ENCODE measurements at regions not wholly inside any gene's neighbourhood (a gene's known extent, or its start where the extent isn't known, plus 50 kb on each side); places are given as distances from the start of the nearest gene placed in this dataset.

GRCh38 chr6:80939898-80940297 lies 812.6 kb downstream of the TENT5A start:
- H3K9me3 ChIP-seq, result no peaks in the 10 kb centered on the region
- H3K36me3 ChIP-seq, result no peaks in the 10 kb centered on the region
- H3K27ac ChIP-seq, result no peak overlapping the region
- no peaks in the 10 kb centered on the region for H3K4me1 ChIP-seq (ENCODE audit: control insufficient read depth in 1 of 2, insufficient read depth in 1 of 2, low read depth in 1 of 2, low read length in 1 of 2)
- H3K27me3 ChIP-seq, result no peaks in the 10 kb centered on the region
- H3K4me3 ChIP-seq (ENCODE audit: low read depth in 1 of 2, low read length in 1 of 2), result no peak overlapping the region
- no peak for TF ChIP-seq CTCF (IDR thresholded peaks at IDR 0.05)

- no peak for TF ChIP-seq CTCF (IDR thresholded peaks at IDR 0.05)
- Histone ChIP-seq H3K27ac (no peak overlapping the region), H3K27me3 (no peaks in the 10 kb centered on the region), H3K9me3 (no peaks in the 10 kb centered on the region), H3K36me3 (no peaks in the 10 kb centered on the region), H3K4me1 (ENCODE audit: control insufficient read depth in 1 of 2, insufficient read depth in 1 of 2, low read depth in 1 of 2, low read length in 1 of 2) (no peaks in the 10 kb centered on the region), H3K4me3 (ENCODE audit: low read depth in 1 of 2, low read length in 1 of 2) (no peak overlapping the region)
These were observed 813.0 kb downstream of the TENT5A start for GRCh38 chr6:80939480-80939879.

GRCh38 chr6:80938131-80938530 lies 814.4 kb downstream of the TENT5A start:
- Histone ChIP-seq H3K9me3 (no peaks in the 10 kb centered on the region), H3K4me3 (ENCODE audit: low read depth in 1 of 2, low read length in 1 of 2) (no peak overlapping the region), H3K36me3 (no peaks in the 10 kb centered on the region), H3K27me3 (no peaks in the 10 kb centered on the region), H3K27ac (no peak overlapping the region), H3K4me1 (ENCODE audit: control insufficient read depth in 1 of 2, insufficient read depth in 1 of 2, low read depth in 1 of 2, low read length in 1 of 2) (no peaks in the 10 kb centered on the region)
- no peak for TF ChIP-seq CTCF (IDR thresholded peaks at IDR 0.05)

GRCh38 chr6:80932359-80932758 lies 820.1 kb downstream of the TENT5A start:
- Histone ChIP-seq H3K36me3 (no peaks in the 10 kb centered on the region), H3K9me3 (no peaks in the 10 kb centered on the region), H3K27me3 (no peaks in the 10 kb centered on the region), H3K4me3 (ENCODE audit: low read depth in 1 of 2, low read length in 1 of 2) (no peak overlapping the region), H3K4me1 (ENCODE audit: control insufficient read depth in 1 of 2, insufficient read depth in 1 of 2, low read depth in 1 of 2, low read length in 1 of 2) (no peaks in the 10 kb centered on the region), H3K27ac (no peak overlapping the region)
- no peak for TF ChIP-seq CTCF (IDR thresholded peaks at IDR 0.05)

GRCh38 chr6:80930376-80930775 lies 822.1 kb downstream of the TENT5A start:
- H3K36me3 ChIP-seq, result no peaks in the 10 kb centered on the region
- H3K27ac ChIP-seq, result no peak overlapping the region
- TF ChIP-seq CTCF (IDR thresholded peaks at IDR 0.05), result no peak
- no peaks in the 10 kb centered on the region for H3K4me1 ChIP-seq (ENCODE audit: control insufficient read depth in 1 of 2, insufficient read depth in 1 of 2, low read depth in 1 of 2, low read length in 1 of 2)
- no peak overlapping the region for H3K4me3 ChIP-seq (ENCODE audit: low read depth in 1 of 2, low read length in 1 of 2)
- H3K9me3 ChIP-seq, result no peaks in the 10 kb centered on the region
- no peaks in the 10 kb centered on the region for H3K27me3 ChIP-seq

- no peak for TF ChIP-seq CTCF (IDR thresholded peaks at IDR 0.05)
- no peak overlapping the region for H3K27ac ChIP-seq
- H3K27me3 ChIP-seq, result no peaks in the 10 kb centered on the region
- no peak overlapping the region for H3K4me3 ChIP-seq (ENCODE audit: low read depth in 1 of 2, low read length in 1 of 2)
- no peaks in the 10 kb centered on the region for H3K4me1 ChIP-seq (ENCODE audit: control insufficient read depth in 1 of 2, insufficient read depth in 1 of 2, low read depth in 1 of 2, low read length in 1 of 2)
- no peaks in the 10 kb centered on the region for H3K9me3 ChIP-seq
- H3K36me3 ChIP-seq, result no peaks in the 10 kb centered on the region
These were observed 817.3 kb downstream of the BCKDHB start for GRCh38 chr6:80923816-80924215.

Data from neutrophil (primary cell).